NB4 (cell line): ENCODE measurements at regions not wholly inside any gene's neighbourhood (a gene's known extent, or its start where the extent isn't known, plus 50 kb on each side); places are given as distances from the start of the nearest gene placed in this dataset.

Experiments
- DNase-seq: peaks from one replicate; pipeline ENCODE4 v3.0.0; 2010; ENCODE audit warnings: low read depth
- H3K4me3 ChIP-seq: one replicate; pipeline ENCODE4 v1.5.1; 2011; ENCODE audit warnings: mild to moderate bottlenecking, low read depth, low read length, moderate library complexity
- MYC ChIP-seq: IDR thresholded peaks from 2 replicates; pipeline ENCODE4 v1.6.1; 2011; ENCODE audit warnings: low read depth, low read length
- POLR2A ChIP-seq: IDR thresholded peaks from 2 replicates; pipeline ENCODE4 v1.6.1; 2011; ENCODE audit warnings: mild to moderate bottlenecking; ENCODE audit not compliant: insufficient read length; ENCODE audit errors: extremely low read depth
- TF ChIP-seq, protein P1 (sequence below): IDR thresholded peaks from 2 replicates; pipeline ENCODE4 v1.6.1; 2011; ENCODE audit warnings: low read depth, low read length
- TF ChIP-seq, protein P2 (sequence below): IDR thresholded peaks from one replicate; pipeline ENCODE4 v1.5.1; 2012; ENCODE audit warnings: low read depth, low read length

DNA sequence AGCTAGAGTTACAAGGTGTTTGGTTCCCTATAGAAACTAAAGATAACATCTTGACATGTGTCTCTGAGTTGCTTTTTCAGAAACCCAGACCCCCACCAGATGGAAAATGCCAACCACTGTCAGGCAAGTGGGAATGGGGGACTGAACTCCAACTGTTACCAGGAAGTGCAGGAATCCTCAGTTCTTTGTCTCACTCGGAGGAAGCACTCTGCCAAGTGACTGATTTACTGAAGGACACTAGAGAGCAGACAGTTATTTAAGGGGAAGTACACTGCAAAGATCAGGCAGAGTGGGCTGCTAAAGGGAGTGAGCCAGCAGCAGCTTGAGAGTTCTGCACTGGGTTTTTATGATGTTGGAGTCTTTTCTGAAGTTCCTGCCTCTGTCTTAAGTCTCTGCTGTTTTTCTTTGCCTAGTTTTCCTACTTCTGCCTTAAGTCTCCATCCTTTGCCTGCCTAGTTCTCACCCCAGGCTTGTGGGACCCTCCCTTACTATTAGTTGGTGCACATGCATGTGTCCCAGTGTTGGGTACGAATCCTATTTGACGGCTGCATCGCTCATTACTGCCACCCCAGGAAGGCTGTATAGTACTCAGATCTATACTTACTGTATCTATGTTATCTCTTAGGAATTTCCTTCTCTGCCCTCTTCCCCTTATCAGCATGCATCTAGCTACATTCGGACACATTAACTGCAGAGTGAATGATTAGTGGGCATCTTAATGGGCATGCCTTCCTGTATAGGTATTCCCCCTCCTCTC lies 97.1 kb downstream of the TEX51 start:
- TF ChIP-seq, protein P1, sequence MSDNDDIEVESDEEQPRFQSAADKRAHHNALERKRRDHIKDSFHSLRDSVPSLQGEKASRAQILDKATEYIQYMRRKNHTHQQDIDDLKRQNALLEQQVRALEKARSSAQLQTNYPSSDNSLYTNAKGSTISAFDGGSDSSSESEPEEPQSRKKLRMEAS, result no peak
- TF ChIP-seq MYC (no peak), POLR2A (no peak)
- TF ChIP-seq, protein P2, sequence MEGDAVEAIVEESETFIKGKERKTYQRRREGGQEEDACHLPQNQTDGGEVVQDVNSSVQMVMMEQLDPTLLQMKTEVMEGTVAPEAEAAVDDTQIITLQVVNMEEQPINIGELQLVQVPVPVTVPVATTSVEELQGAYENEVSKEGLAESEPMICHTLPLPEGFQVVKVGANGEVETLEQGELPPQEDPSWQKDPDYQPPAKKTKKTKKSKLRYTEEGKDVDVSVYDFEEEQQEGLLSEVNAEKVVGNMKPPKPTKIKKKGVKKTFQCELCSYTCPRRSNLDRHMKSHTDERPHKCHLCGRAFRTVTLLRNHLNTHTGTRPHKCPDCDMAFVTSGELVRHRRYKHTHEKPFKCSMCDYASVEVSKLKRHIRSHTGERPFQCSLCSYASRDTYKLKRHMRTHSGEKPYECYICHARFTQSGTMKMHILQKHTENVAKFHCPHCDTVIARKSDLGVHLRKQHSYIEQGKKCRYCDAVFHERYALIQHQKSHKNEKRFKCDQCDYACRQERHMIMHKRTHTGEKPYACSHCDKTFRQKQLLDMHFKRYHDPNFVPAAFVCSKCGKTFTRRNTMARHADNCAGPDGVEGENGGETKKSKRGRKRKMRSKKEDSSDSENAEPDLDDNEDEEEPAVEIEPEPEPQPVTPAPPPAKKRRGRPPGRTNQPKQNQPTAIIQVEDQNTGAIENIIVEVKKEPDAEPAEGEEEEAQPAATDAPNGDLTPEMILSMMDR, result no peak
- DNase-seq, result peak; percentile 49
- H3K4me3 ChIP-seq, result no peak overlapping the region

DNA sequence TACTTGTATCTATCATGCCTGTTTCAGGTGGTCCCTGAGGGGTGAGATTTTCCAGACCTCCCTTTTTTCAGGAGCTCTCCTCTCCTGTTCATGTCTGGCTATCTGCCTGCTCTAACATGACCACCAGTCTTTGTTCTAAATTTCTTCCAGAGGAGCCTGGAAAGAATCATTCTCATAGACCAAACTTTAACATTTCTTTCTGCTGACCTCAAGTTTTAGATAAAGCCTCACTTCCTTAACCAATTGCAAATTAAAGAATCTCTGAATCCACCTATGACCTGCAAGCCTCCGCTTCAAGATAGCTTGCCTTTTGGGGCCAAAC lies 97.6 kb downstream of the TEX51 start:
- H3K4me3 ChIP-seq, result no peak overlapping the region
- TF ChIP-seq MYC (no peak), POLR2A (no peak)
- TF ChIP-seq, protein P1, result no peak
- TF ChIP-seq, protein P2, result no peak
- no peak for DNase-seq
